Thymus (tissue), 11 donors: ENCODE measurements at regions not wholly inside any gene's neighbourhood (a gene's known extent, or its start where the extent isn't known, plus 50 kb on each side); places are given as distances from the start of the nearest gene placed in this dataset.

Experiments
- DNase-seq, 9 donors: peaks; one replicate each; pipeline ENCODE4 v3.0.0-alpha.2; 2013; ENCODE audit warnings: low spot score in 9 of 9, low read depth in 6 of 9, missing footprints in 1 of 9
- H3K27ac ChIP-seq, 2 donors: one replicate each; pipeline ENCODE4 v1.5.1; 2013; ENCODE audit warnings: control low read depth in 1 of 2, low read depth in 1 of 2, low read length in 1 of 2, mild to moderate bottlenecking in 1 of 2, moderate library complexity in 1 of 2
- H3K27me3 ChIP-seq, 2 donors: one replicate each; pipeline ENCODE4 v1.5.1; 2013; ENCODE audit warnings: low read length in 1 of 2; ENCODE audit not compliant: control insufficient read depth in 2 of 2, insufficient read depth in 1 of 2
- H3K36me3 ChIP-seq, 2 donors: one replicate each; pipeline ENCODE4 v1.5.1; 2013; ENCODE audit warnings: low read length in 1 of 2, mild to moderate bottlenecking in 1 of 2, moderate library complexity in 1 of 2; ENCODE audit not compliant: control insufficient read depth in 2 of 2, insufficient read depth in 2 of 2
- H3K4me1 ChIP-seq, 2 donors: one replicate each; pipeline ENCODE4 v1.5.1; 2013; ENCODE audit warnings: low read length in 2 of 2; ENCODE audit not compliant: control insufficient read depth in 2 of 2, insufficient read depth in 2 of 2
- H3K4me3 ChIP-seq, 2 donors: one replicate each; pipeline ENCODE4 v1.5.1; 2013; ENCODE audit warnings: low read length in 2 of 2, control low read depth in 1 of 2, mild to moderate bottlenecking in 1 of 2
- H3K9me3 ChIP-seq, 2 donors: one replicate each; pipeline ENCODE4 v1.5.1; 2013; ENCODE audit warnings: low read length in 1 of 2, mild to moderate bottlenecking in 1 of 2; ENCODE audit not compliant: control insufficient read depth in 2 of 2, insufficient read depth in 1 of 2
- WGBS: extraction: QIAGEN DNeasy Blood & Tissue Kit; methylation state at CpG from one replicate; pipeline ENCODE4 v1.1.7; 2013; 5-methylcytosine and 5-hydroxymethylcytosine counted together
- donor health status: healthy.

DNA sequence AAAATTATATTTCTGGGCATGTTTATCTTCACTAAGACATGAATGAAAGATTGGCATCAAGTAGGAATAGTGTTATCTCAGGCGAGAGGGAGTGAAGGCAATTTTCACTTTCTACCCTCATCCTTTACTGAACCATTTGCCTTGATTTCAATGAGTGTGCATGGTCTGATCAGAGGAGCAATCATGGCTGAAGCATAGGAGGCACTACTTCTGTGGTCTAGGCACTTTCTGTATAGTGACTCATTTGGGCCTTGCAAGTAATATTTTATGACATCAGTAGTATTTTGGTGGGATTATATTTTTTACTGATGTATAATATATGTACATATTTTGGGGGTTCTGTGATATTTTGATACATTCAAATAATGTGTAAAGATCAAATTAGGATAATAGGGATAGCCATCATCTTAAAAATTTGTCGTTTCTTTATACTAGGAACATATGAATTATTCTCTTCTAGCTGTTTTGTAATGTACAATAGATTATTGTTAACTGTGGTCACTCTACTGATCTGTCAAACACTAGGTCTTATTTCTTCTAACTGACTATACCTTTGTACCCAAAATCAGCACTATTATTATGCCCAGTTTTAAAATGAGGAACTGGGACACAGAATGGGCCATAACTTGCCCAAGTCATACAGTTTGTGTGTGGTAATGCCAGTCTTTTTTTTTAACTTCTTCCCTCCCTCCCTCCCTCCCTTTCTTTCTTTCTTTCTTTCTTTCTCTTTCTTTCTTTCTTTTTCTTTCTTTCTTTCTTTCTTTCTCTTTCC, 101.9 kb downstream of the RAB11FIP2 start:
- Histone ChIP-seq H3K36me3 (no peaks in the 10 kb centered on the region), H3K27me3 (no peaks in the 10 kb centered on the region), H3K9me3 (no peaks in the 10 kb centered on the region), H3K4me1 (no peaks in the 10 kb centered on the region), H3K27ac (no peak overlapping the region), H3K4me3 (no peak overlapping the region)
- 90% methylated on average over 2 of the region's 2 CpGs for WGBS
- no peak for DNase-seq

DNA sequence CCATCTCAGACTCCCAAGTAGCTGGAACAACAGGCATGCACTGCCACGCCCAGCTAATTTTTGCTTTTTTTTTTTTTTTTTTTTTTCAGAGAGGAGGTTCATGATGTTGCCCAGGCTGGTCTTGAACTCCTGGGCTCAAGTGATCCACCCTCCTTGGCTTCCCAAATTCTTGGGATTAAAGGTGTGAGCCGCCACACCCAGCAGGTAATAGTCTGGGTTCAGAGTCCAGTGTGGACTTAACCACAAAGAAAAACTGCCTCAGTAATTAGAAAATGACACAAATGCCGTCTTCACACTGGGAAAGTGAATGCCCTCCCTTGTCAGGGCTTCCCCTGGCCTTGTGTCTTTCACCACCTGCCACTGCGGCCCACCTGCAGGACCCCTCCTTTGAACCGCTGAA, 101.1 kb downstream of the RAB11FIP2 start:
- DNase-seq: no peak
- 92% methylated on average over 5 of the region's 5 CpGs for WGBS
- H3K4me1 ChIP-seq: no peaks in the 10 kb centered on the region
- H3K4me3 ChIP-seq: no peak overlapping the region
- H3K27me3 ChIP-seq: no peaks in the 10 kb centered on the region
- H3K36me3 ChIP-seq: no peaks in the 10 kb centered on the region
- no peak overlapping the region for H3K27ac ChIP-seq
- H3K9me3 ChIP-seq: no peaks in the 10 kb centered on the region

DNA sequence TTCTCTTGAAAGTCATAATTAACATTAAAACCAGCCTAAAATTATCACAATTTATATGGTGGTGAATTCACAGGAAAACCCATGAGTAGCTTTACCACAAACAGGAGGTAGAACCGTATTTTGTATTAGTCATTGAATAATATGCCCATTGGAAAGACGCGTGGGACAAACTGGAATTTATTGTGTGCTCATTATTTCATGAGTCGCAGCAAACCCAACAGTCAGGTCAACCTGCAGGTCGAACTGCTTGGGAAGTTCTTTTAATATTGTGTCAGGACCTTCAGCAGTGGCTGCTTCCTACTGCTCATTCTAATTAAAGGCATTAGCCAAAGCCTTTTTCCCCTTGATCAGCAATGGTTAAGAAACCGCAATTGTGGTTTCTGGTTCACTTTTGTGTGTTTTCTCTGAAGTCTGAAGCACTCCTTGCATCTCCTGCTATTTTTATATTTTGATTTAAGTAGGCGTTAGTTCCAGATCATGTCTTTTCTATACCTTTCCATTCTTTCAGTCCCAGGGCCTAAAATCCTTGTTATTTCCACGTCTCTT, 100.1 kb downstream of the RAB11FIP2 start:
- no peaks in the 10 kb centered on the region for H3K9me3 ChIP-seq
- H3K4me1 ChIP-seq: no peaks in the 10 kb centered on the region
- DNase-seq: no peak
- no peak overlapping the region for H3K4me3 ChIP-seq
- no peak overlapping the region for H3K27ac ChIP-seq
- H3K36me3 ChIP-seq: no peaks in the 10 kb centered on the region
- WGBS: 88% methylated on average over 8 of the region's 8 CpGs
- no peaks in the 10 kb centered on the region for H3K27me3 ChIP-seq

GRCh38 chr10:117948493-117948892, 98.2 kb downstream of the RAB11FIP2 start:
- Histone ChIP-seq H3K4me1 (no peaks in the 10 kb centered on the region), H3K4me3 (no peak overlapping the region), H3K9me3 (no peaks in the 10 kb centered on the region), H3K27ac (no peak overlapping the region), H3K36me3 (no peaks in the 10 kb centered on the region), H3K27me3 (no peaks in the 10 kb centered on the region)
- 82% methylated on average over 3 of the region's 3 CpGs for WGBS
- DNase-seq: no peak

DNA sequence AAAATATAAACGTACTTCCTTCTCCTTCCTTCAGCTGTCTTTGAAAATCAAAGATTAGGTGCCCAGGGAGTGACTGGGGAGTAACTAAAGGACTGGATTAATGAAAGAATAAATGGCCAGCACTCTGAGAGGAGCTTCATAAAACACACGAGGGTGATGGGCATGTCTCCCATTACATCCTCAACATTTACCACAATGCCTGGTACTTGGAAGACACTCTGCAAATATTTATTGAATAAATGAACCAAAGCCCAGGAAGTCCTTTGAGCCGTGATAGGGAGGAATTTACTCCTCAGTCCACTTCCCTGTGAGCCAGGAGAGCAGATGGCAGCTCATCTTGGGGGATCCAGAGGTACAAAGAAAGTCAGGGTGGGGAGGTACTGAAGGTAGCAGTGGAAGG, 96.3 kb downstream of the RAB11FIP2 start:
- WGBS: 70% methylated on average over 3 of the region's 3 CpGs
- DNase-seq: no peak
- Histone ChIP-seq H3K36me3 (no peaks in the 10 kb centered on the region), H3K4me1 (no peaks in the 10 kb centered on the region), H3K4me3 (no peak overlapping the region), H3K27ac (no peak overlapping the region), H3K27me3 (no peaks in the 10 kb centered on the region), H3K9me3 (no peaks in the 10 kb centered on the region)
